GM12872 (cell line): ENCODE measurements at regions not wholly inside any gene's neighbourhood (a gene's known extent, or its start where the extent isn't known, plus 50 kb on each side); places are given as distances from the start of the nearest gene placed in this dataset.

Source experiments
- TF ChIP-seq, protein P1 (sequence below): IDR thresholded peaks from 3 replicates; pipeline ENCODE4 v1.5.1; 2011; ENCODE audit warnings: low read depth, mild to moderate bottlenecking, low read length, moderate library complexity; ENCODE audit not compliant: insufficient read depth

GRCh38 chr17:33459078-33459940, 166.2 kb upstream of the ASIC2 start:
- TF ChIP-seq, protein P1, sequence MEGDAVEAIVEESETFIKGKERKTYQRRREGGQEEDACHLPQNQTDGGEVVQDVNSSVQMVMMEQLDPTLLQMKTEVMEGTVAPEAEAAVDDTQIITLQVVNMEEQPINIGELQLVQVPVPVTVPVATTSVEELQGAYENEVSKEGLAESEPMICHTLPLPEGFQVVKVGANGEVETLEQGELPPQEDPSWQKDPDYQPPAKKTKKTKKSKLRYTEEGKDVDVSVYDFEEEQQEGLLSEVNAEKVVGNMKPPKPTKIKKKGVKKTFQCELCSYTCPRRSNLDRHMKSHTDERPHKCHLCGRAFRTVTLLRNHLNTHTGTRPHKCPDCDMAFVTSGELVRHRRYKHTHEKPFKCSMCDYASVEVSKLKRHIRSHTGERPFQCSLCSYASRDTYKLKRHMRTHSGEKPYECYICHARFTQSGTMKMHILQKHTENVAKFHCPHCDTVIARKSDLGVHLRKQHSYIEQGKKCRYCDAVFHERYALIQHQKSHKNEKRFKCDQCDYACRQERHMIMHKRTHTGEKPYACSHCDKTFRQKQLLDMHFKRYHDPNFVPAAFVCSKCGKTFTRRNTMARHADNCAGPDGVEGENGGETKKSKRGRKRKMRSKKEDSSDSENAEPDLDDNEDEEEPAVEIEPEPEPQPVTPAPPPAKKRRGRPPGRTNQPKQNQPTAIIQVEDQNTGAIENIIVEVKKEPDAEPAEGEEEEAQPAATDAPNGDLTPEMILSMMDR, result no peak

GRCh38 chr17:33460781-33461450, 167.8 kb upstream of the ASIC2 start:
- TF ChIP-seq, protein P1, result no peak

GRCh38 chr17:33463887-33464286, 170.8 kb upstream of the ASIC2 start:
- TF ChIP-seq, protein P1, result no peak

DNA sequence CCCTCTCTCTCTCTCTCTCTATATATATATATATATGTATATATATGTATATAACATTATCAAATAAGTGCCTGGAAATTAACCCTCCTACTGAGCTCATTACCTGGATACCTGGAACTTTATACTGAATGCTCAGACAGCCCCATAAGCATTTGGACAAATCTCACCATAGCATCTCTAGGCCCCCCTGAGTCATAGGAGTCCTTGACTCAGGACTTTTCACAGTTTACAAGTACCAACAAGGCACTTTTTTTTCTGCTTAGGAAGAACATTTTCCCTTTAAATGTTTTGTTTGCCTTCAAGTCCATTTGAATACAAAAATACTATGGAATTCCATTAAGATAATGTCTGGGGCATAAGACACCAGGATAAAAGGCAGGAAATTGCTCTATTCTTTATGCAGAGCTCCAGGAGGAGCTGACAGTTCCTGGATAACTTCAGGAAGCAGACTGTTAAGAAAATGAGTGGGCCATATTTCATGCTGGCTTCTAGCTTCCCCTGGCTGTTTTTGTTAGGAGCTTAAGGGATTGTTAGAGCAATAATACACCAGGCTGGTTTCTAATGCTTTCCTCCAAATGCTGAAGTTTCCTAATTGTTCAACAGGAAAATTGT, 171.7 kb upstream of the ASIC2 start:
- TF ChIP-seq, protein P1, result no peak

GRCh38 chr17:33469421-33469820, 176.3 kb upstream of the ASIC2 start:
- TF ChIP-seq, protein P1, result no peak

GRCh38 chr17:33469911-33470310, 176.8 kb upstream of the ASIC2 start:
- TF ChIP-seq, protein P1, result no peak

DNA sequence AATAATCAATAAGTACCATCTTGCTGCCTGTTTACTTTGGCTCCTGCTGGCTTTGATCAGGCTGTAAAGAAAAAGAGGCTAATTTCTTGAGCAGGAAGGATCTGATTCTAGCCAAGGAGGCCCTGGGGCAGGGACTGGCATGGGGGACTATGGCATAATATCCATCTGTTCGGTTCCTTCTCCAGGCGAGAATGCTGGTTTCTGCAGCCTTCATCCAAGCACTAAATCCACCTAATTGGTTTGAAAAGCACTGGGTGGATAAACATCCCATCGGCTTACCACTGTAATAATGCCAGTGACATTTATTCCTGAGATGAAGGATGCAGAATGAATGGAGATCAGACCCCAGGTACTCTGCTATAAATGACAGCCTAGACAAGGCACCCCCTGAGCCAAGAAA, 180.0 kb upstream of the ASIC2 start:
- TF ChIP-seq, protein P1, result no peak
